Stimulated activated CD4-positive, alpha-beta T cell treated with anti-CD3 and anti-CD28 coated beads, Interleukin-1b, Interleukin-23, amount 100 ng/mL, for 24 hours (primary cell): ENCODE measurements at regions not wholly inside any gene's neighbourhood (a gene's known extent, or its start where the extent isn't known, plus 50 kb on each side); places are given as distances from the start of the nearest gene placed in this dataset.
"Not testable (repeated sequence)": the region's sequence is repeated elsewhere in the genome, so short reads cannot be mapped to it uniquely, and the experiment has no call there.

Experiments used
- DNase-seq, 4 experiments: peaks; one replicate each; pipeline ENCODE4 v3.0.0-alpha.2; 2020; ENCODE audit warnings: low read depth in 4 of 4, low spot score in 1 of 4

GRCh38 chr7:131861620-131862346 is 305.4 kb upstream of the PODXL start:
- DNase-seq, result no peak

- DNase-seq, result peak in 2 of 4 experiments; percentile 7 to 16
Measured at GRCh38 chr7:131859147-131859821, 302.9 kb upstream of the PODXL start.

- no peak for DNase-seq
Measured at GRCh38 chr7:131858611-131859010, 302.2 kb upstream of the PODXL start.

- DNase-seq, result no peak
Measured at GRCh38 chr7:131849472-131849871, 293.0 kb upstream of the PODXL start.

DNA sequence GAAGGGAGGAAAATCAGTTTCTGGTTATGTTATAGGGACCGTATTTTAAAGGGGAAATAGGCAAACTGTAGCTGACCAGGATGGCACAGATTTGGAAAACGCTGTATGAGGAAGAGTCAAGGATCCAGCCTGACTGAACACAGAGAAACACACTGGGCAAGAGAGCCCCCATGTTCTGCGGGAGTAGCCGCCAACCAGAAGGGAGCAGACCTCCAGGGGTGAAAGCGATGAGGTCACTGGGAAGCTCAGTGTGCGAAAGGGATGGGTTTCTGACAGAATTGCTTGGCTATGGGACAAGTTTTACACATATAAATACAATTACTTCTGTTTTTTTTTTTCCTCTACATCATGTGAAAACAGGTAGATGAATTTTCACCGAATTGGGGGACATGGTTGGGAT is 291.6 kb upstream of the PODXL start:
- no peak for DNase-seq

DNA sequence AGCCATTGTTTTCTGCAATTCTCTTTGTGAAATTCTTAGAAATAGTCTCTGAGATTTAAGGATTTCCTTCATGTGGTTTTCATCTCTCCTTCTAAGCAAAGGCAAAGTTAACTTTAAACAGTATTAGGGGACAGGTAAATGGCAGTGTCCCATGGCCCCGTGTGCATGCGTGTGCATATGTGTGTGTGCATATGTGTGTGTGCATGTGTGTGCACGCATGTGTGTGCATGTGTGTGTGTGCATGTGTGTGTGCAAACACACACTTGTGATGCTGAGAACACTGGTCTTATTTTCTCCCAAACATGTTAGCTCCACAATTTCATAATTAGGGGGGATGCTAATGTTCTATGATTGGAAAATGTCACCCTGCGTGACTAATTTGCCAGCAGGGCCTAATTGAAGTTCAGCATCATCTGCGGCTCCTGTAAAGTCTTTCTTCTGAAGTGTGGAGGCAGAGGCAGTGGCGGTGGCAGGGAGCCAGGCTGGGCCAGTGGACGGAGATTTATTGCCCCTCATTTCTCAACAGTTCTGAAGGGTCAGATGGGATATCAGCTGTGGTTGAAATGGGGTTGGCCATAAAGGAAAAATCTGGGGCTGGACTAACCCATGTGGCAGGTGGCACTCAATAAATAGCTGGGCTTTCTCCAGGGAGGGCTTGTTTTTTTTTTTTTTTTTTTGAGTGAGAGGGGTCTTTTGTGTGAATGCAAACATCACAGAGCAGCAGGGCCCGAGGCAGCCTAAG is 289.3 kb upstream of the PODXL start:
- no peak for DNase-seq

- no peak for DNase-seq
Measured at GRCh38 chr7:131844369-131844768, 287.9 kb upstream of the PODXL start.

GRCh38 chr7:131843898-131844331 is 287.5 kb upstream of the PODXL start:
- no peak for DNase-seq

- no peak for DNase-seq
Measured at GRCh38 chr7:131839967-131840690, 283.7 kb upstream of the PODXL start.

- no peak for DNase-seq
Measured at GRCh38 chr7:131836733-131837132, 280.3 kb upstream of the PODXL start.

- DNase-seq, result no peak
Measured at GRCh38 chr7:131835141-131835540, 278.7 kb upstream of the PODXL start.

DNA sequence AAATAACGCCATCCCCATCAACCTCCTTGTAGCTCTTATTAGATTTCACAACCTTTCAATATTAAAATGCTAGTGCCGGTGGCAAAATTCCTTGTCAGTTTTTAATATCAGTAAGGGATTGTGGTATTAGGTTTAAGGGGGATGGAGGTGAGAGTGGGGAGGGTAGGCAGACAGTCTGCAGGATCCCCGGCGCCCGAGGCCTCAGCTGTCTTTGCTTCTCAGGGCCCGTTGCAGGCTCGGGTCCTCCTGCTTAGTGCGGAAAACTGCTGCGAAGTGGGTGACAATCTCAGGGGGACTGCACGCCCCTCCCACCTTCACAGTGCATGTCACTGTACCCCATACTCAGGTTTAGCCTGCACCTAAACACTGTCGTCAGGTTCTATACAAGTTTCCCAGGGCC is 274.3 kb upstream of the PODXL start:
- DNase-seq, result no peak

DNA sequence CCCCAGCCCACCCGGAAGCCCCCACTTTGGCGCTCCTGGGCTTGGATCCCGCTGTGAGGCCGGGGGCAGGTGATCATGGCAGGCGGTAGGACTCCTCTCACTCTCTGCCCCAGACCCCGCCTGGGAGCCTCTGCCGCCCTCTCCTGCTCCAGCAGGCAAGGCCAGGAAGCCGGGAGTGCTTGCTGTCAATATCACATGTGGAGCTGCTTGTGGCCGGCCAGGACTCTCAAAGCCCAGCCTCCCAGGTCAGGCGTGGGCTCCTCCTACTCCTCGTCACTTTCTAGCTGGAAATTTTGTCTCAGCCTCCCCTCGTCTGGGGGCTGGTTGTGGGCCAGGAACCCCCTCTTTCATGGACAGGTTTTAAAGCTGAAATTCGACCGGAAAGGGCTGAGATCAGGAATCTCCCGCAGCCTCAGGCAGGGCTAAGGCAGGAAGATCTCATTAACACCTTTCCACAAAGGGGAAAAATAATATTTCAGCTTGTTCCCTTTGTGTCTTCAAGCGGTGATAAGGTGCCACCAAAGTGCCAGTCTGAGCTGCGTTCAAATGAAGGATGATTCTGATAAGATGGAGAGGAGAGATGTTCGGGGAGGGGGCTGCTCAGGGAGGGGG is 273.6 kb upstream of the PODXL start:
- no peak for DNase-seq

DNA sequence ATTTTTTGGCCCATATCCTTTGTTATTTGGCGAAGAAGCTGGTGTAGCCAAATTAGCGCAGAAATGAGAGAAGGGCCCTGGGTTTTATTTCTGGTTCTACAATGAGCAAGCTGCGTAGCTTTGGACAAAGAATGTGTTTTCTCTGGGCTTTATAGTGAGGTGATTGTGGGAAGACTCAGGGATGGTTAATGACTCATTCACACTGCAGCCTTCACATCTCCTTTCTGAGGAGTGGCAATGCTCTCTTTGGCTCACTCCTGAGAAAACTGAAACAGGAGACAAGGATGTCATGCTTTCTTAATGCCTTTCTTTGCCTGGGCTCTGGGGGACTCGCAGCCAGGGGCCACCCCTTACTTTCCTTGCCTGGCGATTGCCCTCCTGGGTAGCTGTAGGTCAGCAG is 271.0 kb upstream of the PODXL start:
- no peak for DNase-seq

GRCh38 chr7:131826960-131827359 is 270.5 kb upstream of the PODXL start:
- DNase-seq, result no peak

GRCh38 chr7:131823961-131824440 is 267.6 kb upstream of the PODXL start:
- not testable (repeated sequence) for DNase-seq

DNA sequence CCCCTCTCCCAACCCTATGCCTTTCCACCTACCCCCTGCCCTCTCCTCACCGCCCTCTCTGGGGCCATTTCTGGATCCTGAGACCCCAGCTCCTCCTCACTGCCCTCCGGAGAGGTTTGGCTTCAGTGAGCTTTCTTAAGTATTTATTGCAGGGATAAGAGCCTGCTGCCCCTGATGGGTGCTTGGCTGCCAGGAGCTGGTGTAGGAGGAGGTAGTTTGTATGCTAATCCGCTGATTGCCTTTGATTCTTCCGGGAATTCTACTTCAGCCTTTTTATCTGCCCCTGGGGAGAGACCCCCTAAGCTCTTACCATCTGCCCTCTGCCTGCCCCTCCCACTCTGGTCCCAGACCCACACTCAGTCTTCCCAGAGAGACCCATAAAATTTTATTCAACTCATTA is 263.5 kb upstream of the PODXL start:
- DNase-seq, result no peak

DNA sequence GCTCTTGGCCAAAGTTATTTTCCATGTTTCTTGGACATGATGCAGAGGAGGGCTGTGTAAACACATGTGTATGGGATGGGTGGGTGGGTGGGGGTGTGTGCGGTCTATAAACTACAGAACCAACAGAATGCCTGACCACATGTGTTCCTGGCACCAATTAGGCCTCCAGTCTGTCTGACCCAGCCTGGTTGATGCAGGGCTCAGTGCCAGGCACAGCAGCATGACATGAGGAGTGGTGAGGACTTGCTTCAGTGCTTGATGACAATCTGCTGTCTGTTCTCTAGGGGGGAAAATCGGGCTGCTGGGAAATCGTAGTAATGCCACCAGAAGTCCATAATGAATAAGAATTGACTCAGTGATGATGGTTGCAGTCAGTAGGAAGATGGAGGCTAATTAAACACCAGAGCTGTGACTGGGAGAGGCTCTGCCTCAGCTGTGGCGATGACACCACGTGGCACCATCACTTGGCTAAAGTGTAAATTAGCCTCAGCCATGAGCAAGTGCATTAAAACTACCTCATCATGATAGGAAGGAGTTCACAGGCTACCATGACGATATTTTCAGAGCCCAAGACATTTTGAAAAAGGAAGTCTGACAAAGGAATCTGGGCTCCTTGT is 260.1 kb upstream of the PODXL start:
- DNase-seq, result no peak

DNA sequence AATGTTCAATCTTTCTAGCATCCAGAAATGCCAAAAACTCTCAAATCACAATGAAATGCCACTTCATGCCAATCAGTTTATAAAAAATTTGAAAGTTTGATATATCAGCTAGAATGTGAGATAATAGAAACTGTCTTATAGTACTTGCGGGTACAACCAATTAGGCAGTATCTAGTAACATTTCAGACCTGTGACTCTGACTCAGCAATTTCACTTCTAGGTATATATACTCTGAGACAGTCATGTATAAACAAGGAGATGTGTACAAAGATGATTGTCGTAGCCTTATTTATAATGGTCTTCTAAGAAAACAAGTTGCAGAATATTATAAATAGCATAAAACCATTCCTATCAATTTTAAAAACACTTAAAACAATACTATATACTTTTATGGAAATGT is 252.3 kb upstream of the PODXL start:
- no peak for DNase-seq

DNA sequence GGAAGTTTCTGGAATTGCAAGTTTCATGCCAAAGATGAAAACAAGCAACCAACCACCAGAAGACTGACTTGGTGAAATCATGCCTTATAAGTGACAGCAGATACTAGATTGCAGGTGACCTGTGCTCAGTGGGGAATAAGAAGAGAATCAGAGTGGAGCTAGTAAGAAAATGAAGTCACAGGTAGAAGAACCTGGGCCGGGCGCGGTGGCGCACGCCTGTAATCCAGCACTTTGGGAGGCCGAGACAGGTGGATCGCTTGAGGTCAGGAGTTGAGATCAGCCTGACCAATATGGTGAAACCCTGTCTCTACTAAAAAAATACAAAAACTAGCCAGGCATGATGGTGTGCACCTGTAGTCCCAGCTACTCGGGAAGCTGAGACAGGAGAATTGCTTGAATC is 251.7 kb upstream of the PODXL start:
- DNase-seq, result not testable (repeated sequence)
